WERI-Rb-1 (cell line): ENCODE measurements at regions not wholly inside any gene's neighbourhood (a gene's known extent, or its start where the extent isn't known, plus 50 kb on each side); places are given as distances from the start of the nearest gene placed in this dataset.

Experiments used
- DNase-seq: peaks from one replicate; pipeline ENCODE4 v3.0.0-alpha.2; 2020
- H3K27ac ChIP-seq: fragments of 250-450 bp; sonication (Bioruptor Pico); 2 replicates; pipeline ENCODE4 v1.5.1; 2020; ENCODE audit warnings: mild to moderate bottlenecking, moderate library complexity
- H3K27me3 ChIP-seq: fragments of 250-450 bp; sonication (Bioruptor Pico); 2 replicates; pipeline ENCODE4 v1.5.1; 2021; ENCODE audit warnings: mild to moderate bottlenecking, low read depth, moderate library complexity; ENCODE audit not compliant: insufficient read depth, severe bottlenecking
- H3K36me3 ChIP-seq: fragments of 250-450 bp; sonication (Bioruptor Pico); 2 replicates; pipeline ENCODE4 v1.5.1; 2020; ENCODE audit warnings: mild to moderate bottlenecking, moderate library complexity
- H3K4me3 ChIP-seq: 2 replicates; pipeline ENCODE4 v1.5.1; 2011; ENCODE audit warnings: low read depth, mild to moderate bottlenecking, control low read depth, low read length
- H3K9me3 ChIP-seq: fragments of 250-450 bp; sonication (Bioruptor Pico); 2 replicates; pipeline ENCODE4 v1.5.1; 2021; ENCODE audit warnings: mild to moderate bottlenecking, moderate library complexity; ENCODE audit not compliant: severe bottlenecking
- CTCF ChIP-seq: IDR thresholded peaks from 2 replicates; pipeline ENCODE4 v1.5.1; 2011; ENCODE audit warnings: low read depth, mild to moderate bottlenecking, control low read depth, inconsistent platforms, low read length

GRCh38 chr6:19995575-19996257 lies 158.5 kb downstream of the ID4 start:
- peak; percentile 97 for DNase-seq
- H3K27me3 ChIP-seq = no peaks in the 10 kb centered on the region

GRCh38 chr6:19997104-19997503 lies 159.9 kb downstream of the ID4 start:
- no peaks in the 10 kb centered on the region for H3K27me3 ChIP-seq
- TF ChIP-seq CTCF = no peak

More at GRCh38 chr6:19995575-19996257, 158.5 kb downstream of the ID4 start:
- Histone ChIP-seq H3K4me3 (peak overlapping the region; percentile 40), H3K36me3 (no peaks in the 10 kb centered on the region), H3K9me3 (peaks cover 8% of the 10 kb centered on the region), H3K27ac (peak overlapping the region; percentile 85)
- TF ChIP-seq CTCF = 0 out of 2 replicates have a peak, but pooled peaks have one; percentile 1

GRCh38 chr6:19998541-19998940 lies 161.4 kb downstream of the ID4 start:
- Histone ChIP-seq H3K36me3 (no peaks in the 10 kb centered on the region), H3K27ac (peak overlapping the region; percentile 72), H3K9me3 (peaks cover 8% of the 10 kb centered on the region), H3K4me3 (no peak overlapping the region), H3K27me3 (no peaks in the 10 kb centered on the region)
- DNase-seq = peak; percentile 72
- TF ChIP-seq CTCF = no peak

More at GRCh38 chr6:19997104-19997503, 159.9 kb downstream of the ID4 start:
- DNase-seq = no peak
- no peak overlapping the region for H3K4me3 ChIP-seq
- peaks cover 8% of the 10 kb centered on the region for H3K9me3 ChIP-seq
- no peaks in the 10 kb centered on the region for H3K36me3 ChIP-seq
- H3K27ac ChIP-seq = peak overlapping the region; percentile 72; the same call in 1 of the 2 replicates

- DNase-seq = no peak
- Histone ChIP-seq H3K4me3 (no peak overlapping the region), H3K27ac (peak overlapping the region; percentile 35), H3K9me3 (peaks cover 8% of the 10 kb centered on the region), H3K36me3 (no peaks in the 10 kb centered on the region), H3K27me3 (no peaks in the 10 kb centered on the region)
- TF ChIP-seq CTCF = no peak
Measured at GRCh38 chr6:19999319-20000191, 162.4 kb downstream of the ID4 start.

- DNase-seq = peak; percentile 84
- Histone ChIP-seq H3K4me3 (no peak overlapping the region), H3K9me3 (peaks cover 8% of the 10 kb centered on the region), H3K36me3 (no peaks in the 10 kb centered on the region), H3K27ac (peak overlapping the region; percentile 35), H3K27me3 (no peaks in the 10 kb centered on the region)
- TF ChIP-seq CTCF = no peak
Measured at GRCh38 chr6:20001286-20001685, 164.1 kb downstream of the ID4 start.
